Endothelial cell of umbilical vein (primary cell): ENCODE measurements at regions not wholly inside any gene's neighbourhood (a gene's known extent, or its start where the extent isn't known, plus 50 kb on each side); places are given as distances from the start of the nearest gene placed in this dataset.

Source experiments
- BruUV-seq: library from RNA; stranded (reverse); fragments of 400-500 nt; replicated peaks from 2 replicates; lab custom pipeline; 2021; lab: Mats Ljungman, UMichigan
- CTCF ChIA-PET: fragments of 300-600, 350-600 bp; sonication (Branson Sonifier 250); formaldehyde crosslinking; loops from one replicate; lab custom pipeline; 2021; ENCODE audit warnings: antibody characterized with exemption, inconsistent platforms; lab: Charles Lee
- POLR2A ChIA-PET: fragments of 300-600, 350-600 bp; sonication (Branson Sonifier 250); formaldehyde crosslinking; loops from one replicate; lab custom pipeline; 2021; ENCODE audit warnings: antibody characterized with exemption, inconsistent platforms; lab: Charles Lee
- DNase-seq: peaks from one replicate; pipeline ENCODE4 v3.0.0-alpha.2; 2011; ENCODE audit warnings: low read depth, low spot score
- FAIRE-seq: peaks from 2 replicates; lab custom pipeline; 2011; peaks lifted over from hg19 to GRCh38; lab: Jason Lieb, UNC
- H2AFZ ChIP-seq: 2 replicates; pipeline ENCODE4 v1.6.0; 2012; ENCODE audit warnings: low read depth, low read length, control low read depth, inconsistent platforms
- H3K27ac ChIP-seq: 2 replicates; pipeline ENCODE4 v1.5.1; 2011; ENCODE audit warnings: low read depth, mild to moderate bottlenecking, control low read depth, low read length, moderate library complexity; ENCODE audit not compliant: insufficient read depth
- H3K27me3 ChIP-seq, 2 experiments: 2 replicates each; pipeline versions ENCODE4 v1.6.0 to v1.6.1; 2011; ENCODE audit warnings: low read length in 2 of 2, mixed read lengths in 1 of 2; ENCODE audit not compliant: control insufficient read depth in 2 of 2, insufficient read depth in 2 of 2
- H3K36me3 ChIP-seq, 2 experiments: 2 replicates in 1 of 2; 3 replicates in 1 of 2; pipeline ENCODE4 v1.5.1; 2011; ENCODE audit warnings: low read length in 2 of 2, mild to moderate bottlenecking in 1 of 2, moderate library complexity in 1 of 2; ENCODE audit not compliant: control insufficient read depth in 2 of 2, insufficient read depth in 2 of 2; ENCODE audit errors: extremely low read depth in 1 of 2
- H3K4me1 ChIP-seq: 3 replicates; pipeline ENCODE4 v1.5.1; 2011; ENCODE audit warnings: mild to moderate bottlenecking, low read length; ENCODE audit not compliant: control insufficient read depth, insufficient read depth; ENCODE audit errors: extremely low read depth
- H3K4me2 ChIP-seq: 2 replicates; pipeline ENCODE4 v1.6.1; 2011; ENCODE audit warnings: low read length, control low read depth, mixed read lengths; ENCODE audit not compliant: insufficient read depth
- H3K4me3 ChIP-seq, 3 experiments: fragments of 200-600 bp in 1 of 3; sonication (generic), shearing (Covaris generic) in 1 of 3; replicated peaks in 1 of 3; 2 replicates each; pipeline ENCODE4 v1.5.1; 2011 to 2016; ENCODE audit warnings: control low read depth in 3 of 3, low read length in 3 of 3, mild to moderate bottlenecking in 2 of 3, inconsistent platforms in 1 of 3, low read depth in 1 of 3, moderate library complexity in 1 of 3; ENCODE audit not compliant: insufficient read depth in 1 of 3
- H3K79me2 ChIP-seq: 2 replicates; pipeline ENCODE4 v1.6.0; 2012; ENCODE audit warnings: low read length, inconsistent platforms; ENCODE audit not compliant: control insufficient read depth, insufficient read depth
- H3K9ac ChIP-seq: replicated peaks from 2 replicates; pipeline ENCODE3; 2011; ENCODE audit warnings: low read length, control low read depth; ENCODE audit not compliant: insufficient read depth; ENCODE audit errors: extremely low read depth
- H3K9me1 ChIP-seq: replicated peaks from 3 replicates; pipeline ENCODE4 v1.6.0; 2011; ENCODE audit warnings: mild to moderate bottlenecking, low read length; ENCODE audit not compliant: control insufficient read depth, insufficient read depth; ENCODE audit errors: extremely low read depth
- H3K9me3 ChIP-seq: replicated peaks from 2 replicates; pipeline ENCODE4 v1.5.1; 2012; ENCODE audit warnings: low read length, inconsistent platforms; ENCODE audit not compliant: control insufficient read depth, insufficient read depth
- H4K20me1 ChIP-seq: replicated peaks from 2 replicates; pipeline ENCODE3; 2011; ENCODE audit warnings: mild to moderate bottlenecking, low read length; ENCODE audit not compliant: control insufficient read depth, insufficient read depth; ENCODE audit errors: extremely low read depth
- EZH2 ChIP-seq: IDR thresholded peaks from 2 replicates; pipeline ENCODE4 v1.6.1; 2012; ENCODE audit warnings: borderline replicate concordance, low read depth, mild to moderate bottlenecking, moderate library complexity, low read length, inconsistent platforms; ENCODE audit not compliant: severe bottlenecking
- FOS ChIP-seq: IDR thresholded peaks from 2 replicates; pipeline ENCODE4 v1.6.1; 2011; ENCODE audit warnings: mild to moderate bottlenecking, low read length, moderate library complexity, borderline replicate concordance; ENCODE audit not compliant: insufficient read depth
- GATA2 ChIP-seq: IDR thresholded peaks from 2 replicates; pipeline ENCODE4 v1.7.0; 2011; ENCODE audit warnings: low read depth, mild to moderate bottlenecking, moderate library complexity, mixed read lengths, low read length; ENCODE audit not compliant: insufficient read length, insufficient read depth
- JUN ChIP-seq: IDR thresholded peaks from 2 replicates; pipeline ENCODE4 v1.6.1; 2011; ENCODE audit warnings: borderline replicate concordance, low read depth; ENCODE audit not compliant: insufficient read length, insufficient read depth
- MYC ChIP-seq: IDR thresholded peaks from one replicate; pipeline ENCODE4 v1.6.1; 2011; ENCODE audit warnings: mild to moderate bottlenecking, low read depth, low read length
- POLR2A ChIP-seq: IDR thresholded peaks from 2 replicates; pipeline ENCODE4 v1.6.1; 2012; ENCODE audit warnings: low read depth, mild to moderate bottlenecking, control low read depth, low read length
- POLR2AphosphoS5 ChIP-seq: IDR thresholded peaks from 2 replicates; pipeline ENCODE4 v1.6.1; 2012; ENCODE audit warnings: low read depth, mild to moderate bottlenecking, control low read depth, low read length, moderate library complexity; ENCODE audit not compliant: insufficient read depth
- dilution Hi-C: fragments of 300-500 bp; cut with MboI; formaldehyde crosslinking; loops from one replicate; pipeline ENCODE4 v1.15.0; 2019; ENCODE audit warnings: low sequenced_read_pairs; ENCODE audit not compliant: extremely low pct_ligation_motif_present
- intact Hi-C: fragments of 100-400 bp; cut with micrococcal nuclease; formaldehyde crosslinking; loops from one replicate; pipeline ENCODE4 v1.10.0; 2022
- TF ChIP-seq, protein P1 (sequence below): IDR thresholded peaks from 2 replicates; pipeline ENCODE4 v1.6.1; 2011; ENCODE audit not compliant: insufficient read depth, insufficient read length
- TF ChIP-seq, protein P2 (sequence below), 2 donors: IDR thresholded peaks; 1 replicate in 1 of 2; 2 replicates in 1 of 2; pipeline ENCODE4 v1.5.1; 2011; ENCODE audit warnings: low read length in 2 of 2, mild to moderate bottlenecking in 2 of 2, moderate library complexity in 2 of 2, control low read depth in 1 of 2, inconsistent platforms in 1 of 2, low read depth in 1 of 2; ENCODE audit not compliant: insufficient read depth in 1 of 2; ENCODE audit errors: extremely low read depth in 1 of 2

DNA sequence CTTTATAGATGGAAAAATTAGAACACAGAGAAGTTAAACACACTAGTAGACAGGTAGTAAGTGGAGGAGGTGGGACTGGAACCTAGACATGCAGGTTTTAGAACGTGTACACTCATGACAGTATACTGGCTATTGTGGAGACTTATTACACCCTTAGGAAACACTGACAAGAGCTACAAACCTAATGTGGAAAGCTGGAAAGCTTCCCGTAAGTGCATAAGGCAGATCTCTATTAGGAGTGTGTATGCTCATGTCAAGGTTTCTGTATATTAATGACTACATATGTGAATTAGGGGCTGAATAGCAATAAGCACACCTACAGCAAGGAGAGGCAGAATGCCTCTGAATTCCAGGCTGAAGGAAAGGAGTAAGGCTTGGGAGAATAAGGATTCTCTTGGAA lies 82.6 kb upstream of the SLC24A5 start:
- no peak overlapping the region for H3K4me3 ChIP-seq
- ChIA-PET CTCF (no interaction called here), POLR2A (no interaction called here)
- no peaks in the 10 kb centered on the region for H3K79me2 ChIP-seq
- H3K9me3 ChIP-seq: no peaks in the 10 kb centered on the region
- no peak overlapping the region for H3K27ac ChIP-seq
- H4K20me1 ChIP-seq: no peaks in the 10 kb centered on the region
- peaks cover 2 to 16% of the 10 kb centered on the region in 2 experiments for H3K27me3 ChIP-seq
- H2AFZ ChIP-seq: no peak overlapping the region
- H3K9me1 ChIP-seq: no peaks in the 10 kb centered on the region
- no peaks in the 10 kb centered on the region for H3K36me3 ChIP-seq
- DNase-seq: no peak
- TF ChIP-seq EZH2: no peak
- TF ChIP-seq JUN: no peak
- TF ChIP-seq, protein P1, sequence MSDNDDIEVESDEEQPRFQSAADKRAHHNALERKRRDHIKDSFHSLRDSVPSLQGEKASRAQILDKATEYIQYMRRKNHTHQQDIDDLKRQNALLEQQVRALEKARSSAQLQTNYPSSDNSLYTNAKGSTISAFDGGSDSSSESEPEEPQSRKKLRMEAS: no peak
- no peak for TF ChIP-seq GATA2
- TF ChIP-seq FOS: no peak
- TF ChIP-seq POLR2A: no peak
- no peak for TF ChIP-seq POLR2AphosphoS5
- TF ChIP-seq, protein P2, sequence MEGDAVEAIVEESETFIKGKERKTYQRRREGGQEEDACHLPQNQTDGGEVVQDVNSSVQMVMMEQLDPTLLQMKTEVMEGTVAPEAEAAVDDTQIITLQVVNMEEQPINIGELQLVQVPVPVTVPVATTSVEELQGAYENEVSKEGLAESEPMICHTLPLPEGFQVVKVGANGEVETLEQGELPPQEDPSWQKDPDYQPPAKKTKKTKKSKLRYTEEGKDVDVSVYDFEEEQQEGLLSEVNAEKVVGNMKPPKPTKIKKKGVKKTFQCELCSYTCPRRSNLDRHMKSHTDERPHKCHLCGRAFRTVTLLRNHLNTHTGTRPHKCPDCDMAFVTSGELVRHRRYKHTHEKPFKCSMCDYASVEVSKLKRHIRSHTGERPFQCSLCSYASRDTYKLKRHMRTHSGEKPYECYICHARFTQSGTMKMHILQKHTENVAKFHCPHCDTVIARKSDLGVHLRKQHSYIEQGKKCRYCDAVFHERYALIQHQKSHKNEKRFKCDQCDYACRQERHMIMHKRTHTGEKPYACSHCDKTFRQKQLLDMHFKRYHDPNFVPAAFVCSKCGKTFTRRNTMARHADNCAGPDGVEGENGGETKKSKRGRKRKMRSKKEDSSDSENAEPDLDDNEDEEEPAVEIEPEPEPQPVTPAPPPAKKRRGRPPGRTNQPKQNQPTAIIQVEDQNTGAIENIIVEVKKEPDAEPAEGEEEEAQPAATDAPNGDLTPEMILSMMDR (IDR thresholded peaks at IDR 0.05; ENCODE audit: extremely low read depth in 1 of 2, insufficient read depth in 1 of 2, low read depth in 1 of 2, low read length in 2 of 2): no peak
- no peak for TF ChIP-seq MYC
- dilution Hi-C loops (no loop called here), intact Hi-C loops (no loop called here)
- H3K9ac ChIP-seq: no peak overlapping the region
- BruUV-seq: no TSS peak
- no peaks in the 10 kb centered on the region for H3K4me1 ChIP-seq
- no peak overlapping the region for H3K4me2 ChIP-seq
- no peak for FAIRE-seq
